ENCODE measurements at regions not wholly inside any gene's neighbourhood (a gene's known extent, or its start where the extent isn't known, plus 50 kb on each side); places are given as distances from the start of the nearest gene placed in this dataset.

DNA sequence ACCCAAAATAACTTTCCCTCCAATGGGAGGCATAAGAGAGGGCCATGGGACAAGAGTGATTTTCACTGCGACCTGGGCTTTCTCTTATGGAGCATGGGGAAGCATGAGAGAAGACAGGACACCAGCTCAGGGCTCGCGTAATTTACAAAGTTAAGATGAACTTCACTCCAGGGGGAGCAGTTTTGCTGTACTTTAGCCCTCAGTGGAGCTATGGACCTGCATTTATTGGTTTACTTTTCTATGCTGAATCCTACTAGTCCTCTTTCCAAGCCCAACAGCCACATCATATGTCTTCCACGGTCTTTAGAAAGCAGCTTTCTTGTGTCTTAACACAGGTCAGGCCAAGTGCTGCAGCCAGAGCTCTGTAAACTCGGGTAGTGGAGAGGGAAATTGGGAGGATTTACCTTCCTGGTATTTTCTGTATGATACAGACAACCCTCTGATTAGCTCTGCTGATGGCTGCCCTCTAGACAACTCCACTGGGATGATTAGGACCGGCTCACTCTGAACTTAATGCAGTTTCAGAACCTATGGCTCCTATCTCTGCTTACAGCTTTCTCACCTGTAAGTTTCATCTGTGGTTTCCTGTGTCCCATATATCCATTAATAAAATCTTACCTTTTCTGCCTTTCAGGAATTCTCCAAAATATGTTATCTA is 581.0 kb upstream of the RORB start:
- TF ChIP-seq, protein P1, sequence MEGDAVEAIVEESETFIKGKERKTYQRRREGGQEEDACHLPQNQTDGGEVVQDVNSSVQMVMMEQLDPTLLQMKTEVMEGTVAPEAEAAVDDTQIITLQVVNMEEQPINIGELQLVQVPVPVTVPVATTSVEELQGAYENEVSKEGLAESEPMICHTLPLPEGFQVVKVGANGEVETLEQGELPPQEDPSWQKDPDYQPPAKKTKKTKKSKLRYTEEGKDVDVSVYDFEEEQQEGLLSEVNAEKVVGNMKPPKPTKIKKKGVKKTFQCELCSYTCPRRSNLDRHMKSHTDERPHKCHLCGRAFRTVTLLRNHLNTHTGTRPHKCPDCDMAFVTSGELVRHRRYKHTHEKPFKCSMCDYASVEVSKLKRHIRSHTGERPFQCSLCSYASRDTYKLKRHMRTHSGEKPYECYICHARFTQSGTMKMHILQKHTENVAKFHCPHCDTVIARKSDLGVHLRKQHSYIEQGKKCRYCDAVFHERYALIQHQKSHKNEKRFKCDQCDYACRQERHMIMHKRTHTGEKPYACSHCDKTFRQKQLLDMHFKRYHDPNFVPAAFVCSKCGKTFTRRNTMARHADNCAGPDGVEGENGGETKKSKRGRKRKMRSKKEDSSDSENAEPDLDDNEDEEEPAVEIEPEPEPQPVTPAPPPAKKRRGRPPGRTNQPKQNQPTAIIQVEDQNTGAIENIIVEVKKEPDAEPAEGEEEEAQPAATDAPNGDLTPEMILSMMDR (IDR thresholded peaks at IDR 0.05), result peak; percentile 47
- TF ChIP-seq EZH2 (IDR thresholded peaks at IDR 0.05) (no peak), EZH2phosphoT487 (IDR thresholded peaks at IDR 0.05) (no peak)
